OCI-LY3 (cell line): ENCODE measurements at regions not wholly inside any gene's neighbourhood (a gene's known extent, or its start where the extent isn't known, plus 50 kb on each side); places are given as distances from the start of the nearest gene placed in this dataset.

Experiments
- EZH2phosphoT487 ChIP-seq: fragments of 200-600 bp; shearing (Covaris generic); IDR thresholded peaks from 2 replicates; pipeline ENCODE4 v1.6.1; 2018; ENCODE audit warnings: antibody characterized with exemption, mixed run types, low read depth
- TF ChIP-seq, protein P1 (sequence below): fragments of 200-600, 300-600 bp; sonication (generic); IDR thresholded peaks from 2 replicates; pipeline ENCODE4 v1.5.1; 2014; ENCODE audit warnings: antibody characterized with exemption, low read length, low read depth

DNA sequence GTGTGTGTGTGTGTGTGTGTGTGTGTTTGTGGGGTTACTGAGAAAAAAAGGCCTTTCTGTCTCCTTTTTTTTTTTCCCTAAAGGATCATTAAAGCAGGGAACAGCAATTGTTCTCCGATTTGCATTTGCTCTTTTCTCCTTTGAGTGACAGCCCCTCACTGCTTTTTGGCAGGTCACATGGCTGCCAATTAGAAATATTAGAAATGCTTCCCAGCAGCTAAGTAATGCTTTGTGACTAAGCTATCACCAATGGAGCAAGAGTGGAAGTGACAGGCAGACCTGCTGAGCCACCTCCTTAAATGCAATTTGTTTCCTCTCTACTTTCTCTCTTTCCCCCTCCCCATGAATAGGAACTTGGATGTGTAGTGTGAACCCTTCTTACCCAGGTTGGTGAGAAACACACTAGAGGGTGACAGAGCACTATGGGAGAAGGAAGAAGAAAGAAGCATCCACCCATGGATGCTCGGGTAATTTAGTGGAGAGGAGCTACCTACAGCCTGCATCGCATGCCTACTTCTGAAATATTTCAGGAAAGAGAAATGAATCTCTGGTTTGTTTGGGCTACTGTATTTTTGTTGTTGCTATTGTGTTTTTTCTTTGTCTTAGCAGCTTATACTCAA, 165.2 kb upstream of the PDZRN3 start:
- TF ChIP-seq, protein P1, sequence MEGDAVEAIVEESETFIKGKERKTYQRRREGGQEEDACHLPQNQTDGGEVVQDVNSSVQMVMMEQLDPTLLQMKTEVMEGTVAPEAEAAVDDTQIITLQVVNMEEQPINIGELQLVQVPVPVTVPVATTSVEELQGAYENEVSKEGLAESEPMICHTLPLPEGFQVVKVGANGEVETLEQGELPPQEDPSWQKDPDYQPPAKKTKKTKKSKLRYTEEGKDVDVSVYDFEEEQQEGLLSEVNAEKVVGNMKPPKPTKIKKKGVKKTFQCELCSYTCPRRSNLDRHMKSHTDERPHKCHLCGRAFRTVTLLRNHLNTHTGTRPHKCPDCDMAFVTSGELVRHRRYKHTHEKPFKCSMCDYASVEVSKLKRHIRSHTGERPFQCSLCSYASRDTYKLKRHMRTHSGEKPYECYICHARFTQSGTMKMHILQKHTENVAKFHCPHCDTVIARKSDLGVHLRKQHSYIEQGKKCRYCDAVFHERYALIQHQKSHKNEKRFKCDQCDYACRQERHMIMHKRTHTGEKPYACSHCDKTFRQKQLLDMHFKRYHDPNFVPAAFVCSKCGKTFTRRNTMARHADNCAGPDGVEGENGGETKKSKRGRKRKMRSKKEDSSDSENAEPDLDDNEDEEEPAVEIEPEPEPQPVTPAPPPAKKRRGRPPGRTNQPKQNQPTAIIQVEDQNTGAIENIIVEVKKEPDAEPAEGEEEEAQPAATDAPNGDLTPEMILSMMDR = no peak
- no peak for TF ChIP-seq EZH2phosphoT487
